ENCODE measurements at regions not wholly inside any gene's neighbourhood (a gene's known extent, or its start where the extent isn't known, plus 50 kb on each side); places are given as distances from the start of the nearest gene placed in this dataset.

DNA sequence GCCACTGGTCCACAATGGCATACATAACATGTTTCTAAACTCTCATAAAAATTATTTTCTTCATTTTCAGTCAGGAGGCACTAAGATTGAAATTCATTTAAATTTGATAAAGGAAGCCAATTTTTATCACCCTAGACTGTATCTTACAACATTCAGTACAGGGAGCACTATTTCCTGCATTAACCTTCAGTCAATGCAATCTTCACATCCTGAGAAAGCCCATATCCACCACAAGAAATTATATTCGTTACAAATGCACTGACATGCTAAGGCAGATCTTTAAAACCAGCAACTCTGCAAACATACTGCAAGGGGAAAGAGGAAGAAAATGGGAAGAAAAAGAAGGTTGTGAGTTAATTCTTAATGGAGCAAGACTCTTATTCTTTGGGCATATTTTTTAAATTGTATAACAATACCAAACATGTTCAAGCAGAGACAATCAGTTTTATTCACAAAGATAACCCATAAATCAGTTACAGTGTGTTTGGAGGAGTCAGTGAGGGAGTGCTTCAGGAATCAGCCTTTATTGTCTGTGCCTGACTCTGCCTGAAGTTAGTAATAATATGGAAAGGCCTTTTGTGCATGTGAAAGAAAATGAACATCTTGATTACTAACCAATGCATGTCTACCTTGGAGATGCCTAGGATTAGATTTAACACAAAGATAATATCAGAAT lies 370.1 kb downstream of the FBXO15 start:
- TF ChIP-seq CTCF (IDR thresholded peaks at IDR 0.05) (no peak), POLR2A (IDR thresholded peaks at IDR 0.05) (no peak)

Measured in thyroid gland (tissue), 4 donors.